Lung (tissue), 11 donors: ENCODE measurements at regions not wholly inside any gene's neighbourhood (a gene's known extent, or its start where the extent isn't known, plus 50 kb on each side); places are given as distances from the start of the nearest gene placed in this dataset.

Experiments used
- ATAC-seq: fragments of 200-7000 bp; cut with Tn5 transposase; one replicate; pipeline ENCODE4 v1.9.1; 2020; ENCODE audit warnings: moderate number of reproducible peaks; ENCODE audit not compliant: insufficient read depth, low FRiP score
- DNase-seq, 3 donors: peaks; one replicate each; pipeline ENCODE4 v3.0.0-alpha.2; 2013 to 2017
- H3K27ac ChIP-seq, 2 donors: one replicate each; pipeline ENCODE4 v1.5.1; 2013; ENCODE audit warnings: mild to moderate bottlenecking in 2 of 2, moderate library complexity in 2 of 2, control low read depth in 1 of 2, inconsistent platforms in 1 of 2, low read depth in 1 of 2, low read length in 1 of 2
- H3K27me3 ChIP-seq, 3 donors: one replicate each; pipeline ENCODE4 v1.5.1; 2013; ENCODE audit warnings: low read length in 2 of 3; ENCODE audit not compliant: control insufficient read depth in 3 of 3, insufficient read depth in 3 of 3
- H3K36me3 ChIP-seq, 4 donors: one replicate each; pipeline ENCODE4 v1.5.1; 2013; ENCODE audit warnings: low read length in 4 of 4, mild to moderate bottlenecking in 1 of 4, moderate library complexity in 1 of 4; ENCODE audit not compliant: control insufficient read depth in 4 of 4, insufficient read depth in 4 of 4
- H3K4me1 ChIP-seq, 5 donors: one replicate each; pipeline ENCODE4 v1.5.1; 2013; ENCODE audit warnings: low read length in 5 of 5, mild to moderate bottlenecking in 2 of 5, moderate library complexity in 1 of 5; ENCODE audit not compliant: control insufficient read depth in 5 of 5, insufficient read depth in 5 of 5
- H3K4me3 ChIP-seq: one replicate; pipeline ENCODE4 v1.5.1; 2013; ENCODE audit warnings: mild to moderate bottlenecking, control low read depth, moderate library complexity
- H3K9ac ChIP-seq, 2 donors: one replicate each; pipeline ENCODE4 v1.5.1; 2013; ENCODE audit warnings: low read length in 2 of 2, control low read depth in 1 of 2; ENCODE audit not compliant: insufficient read depth in 1 of 2
- H3K9me3 ChIP-seq, 4 donors: one replicate each; pipeline ENCODE4 v1.5.1; 2013; ENCODE audit warnings: low read length in 3 of 4, mild to moderate bottlenecking in 1 of 4, moderate library complexity in 1 of 4; ENCODE audit not compliant: control insufficient read depth in 4 of 4, insufficient read depth in 3 of 4
- CTCF ChIP-seq: IDR thresholded peaks from 2 replicates; pipeline ENCODE4 v1.5.1; 2012; ENCODE audit warnings: mild to moderate bottlenecking; ENCODE audit errors: control extremely low read depth, extremely low read depth
- WGBS, 2 donors: extraction: QIAGEN DNeasy Blood & Tissue Kit; methylation state at CpG; one replicate each; pipeline ENCODE4 v1.1.7; 2013; 5-methylcytosine and 5-hydroxymethylcytosine counted together
- donor health status: control.
- donor health status: control.
- donor health status: Bipolar disorder and iron deficiency.
- donor health status: healthy.
- donor health status: DM: yes; HTN: yes; CAD: no.

GRCh38 chr20:59376109-59376841, 75.9 kb downstream of the EDN3 start:
- ATAC-seq = no peak

GRCh38 chr20:59376998-59377397, 76.6 kb downstream of the EDN3 start:
- Histone ChIP-seq H3K4me1 (peaks cover 0 to 8% (median 0%) of the 10 kb centered on the region in 5 donors), H3K9ac (no peak overlapping the region), H3K27ac (no peak overlapping the region), H3K36me3 (no peaks in the 10 kb centered on the region), H3K9me3 (no peaks in the 10 kb centered on the region), H3K27me3 (no peaks in the 10 kb centered on the region), H3K4me3 (no peak overlapping the region)
- 55 to 65% methylated on average over 8 of the region's 8 CpGs for WGBS, 2 donors
- no peak for TF ChIP-seq CTCF
- DNase-seq = no peak
- ATAC-seq = no peak

More at GRCh38 chr20:59376109-59376841, 75.9 kb downstream of the EDN3 start:
- Histone ChIP-seq H3K4me3 (no peak overlapping the region), H3K27me3 (no peaks in the 10 kb centered on the region), H3K9ac (no peak overlapping the region), H3K36me3 (no peaks in the 10 kb centered on the region), H3K9me3 (no peaks in the 10 kb centered on the region), H3K4me1 (peaks cover 0 to 4% (median 0%) of the 10 kb centered on the region in 5 donors), H3K27ac (no peak overlapping the region)
- TF ChIP-seq CTCF = no peak
- WGBS, 2 donors = 72 to 79% methylated on average over 13 of the region's 13 CpGs
- DNase-seq = peak in 1 of 3 donors; percentile 29

GRCh38 chr20:59377842-59378241, 77.4 kb downstream of the EDN3 start:
- no peaks in the 10 kb centered on the region for H3K36me3 ChIP-seq
- 65 to 87% methylated on average over 3 of the region's 3 CpGs for WGBS, 2 donors
- peaks cover 0 to 8% (median 0%) of the 10 kb centered on the region in 5 donors for H3K4me1 ChIP-seq
- no peak for TF ChIP-seq CTCF
- no peak overlapping the region for H3K9ac ChIP-seq
- H3K4me3 ChIP-seq = no peak overlapping the region
- ATAC-seq = no peak
- H3K27ac ChIP-seq = no peak overlapping the region
- no peaks in the 10 kb centered on the region for H3K9me3 ChIP-seq
- no peak for DNase-seq
- peaks cover 0 to under 1% (median 0%) of the 10 kb centered on the region in 3 donors for H3K27me3 ChIP-seq
